Tongue (tissue), 1 donor: ENCODE measurements at regions not wholly inside any gene's neighbourhood (a gene's known extent, or its start where the extent isn't known, plus 50 kb on each side); places are given as distances from the start of the nearest gene placed in this dataset.
A peak's percentile ranks its signal among the peaks of the same experiment; 100 is the strongest.
"Not testable (repeated sequence)": the region's sequence is repeated elsewhere in the genome, so short reads cannot be mapped to it uniquely, and the experiment has no call there.

Experiments used
- DNase-seq: peaks from one replicate; pipeline ENCODE4 v3.0.0-alpha.2; 2015

GRCh38 chr4:132383571-132384199 lies 765.4 kb upstream of the PCDH10 start:
- no peak for DNase-seq

DNA sequence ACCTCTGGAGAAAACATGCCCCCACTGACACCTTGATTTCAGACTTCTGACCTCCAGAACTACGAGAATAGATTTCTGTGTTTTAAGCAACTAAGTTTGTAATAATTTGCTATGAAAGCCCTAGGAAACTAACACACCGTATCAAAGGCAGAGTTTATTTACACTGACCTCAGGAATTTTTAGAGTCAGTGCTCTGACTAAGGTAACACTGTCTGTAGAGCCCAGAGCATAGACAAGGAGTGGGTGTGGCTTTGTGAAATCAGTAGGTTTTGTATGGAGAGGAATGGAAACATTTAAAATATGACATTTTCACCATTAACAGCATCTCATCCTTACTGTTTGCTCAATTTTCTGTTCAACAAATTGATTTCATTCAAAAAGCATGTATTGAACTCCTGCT lies 764.4 kb upstream of the PCDH10 start:
- DNase-seq, result no peak

DNA sequence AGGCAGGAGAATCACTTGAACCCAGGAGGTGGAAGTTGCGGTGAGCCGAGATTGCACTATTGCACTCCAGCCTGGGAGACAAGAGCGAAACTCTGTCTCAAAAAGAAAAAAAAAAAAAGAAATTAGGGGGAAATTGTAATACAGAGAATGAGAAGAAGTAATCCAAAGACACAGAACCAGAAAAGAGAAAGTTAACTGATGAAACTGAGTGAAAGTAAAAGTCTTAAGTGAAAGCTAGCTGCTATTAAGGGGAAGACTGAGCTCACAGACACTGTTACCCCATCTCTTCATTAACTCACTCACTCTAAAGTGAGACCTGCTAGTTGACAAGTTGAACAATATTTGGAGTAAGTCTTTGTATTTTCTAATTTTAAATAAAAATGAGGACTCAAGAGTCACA lies 763.0 kb upstream of the PCDH10 start:
- DNase-seq, result no peak

GRCh38 chr4:132387060-132387459 lies 762.0 kb upstream of the PCDH10 start:
- no peak for DNase-seq

DNA sequence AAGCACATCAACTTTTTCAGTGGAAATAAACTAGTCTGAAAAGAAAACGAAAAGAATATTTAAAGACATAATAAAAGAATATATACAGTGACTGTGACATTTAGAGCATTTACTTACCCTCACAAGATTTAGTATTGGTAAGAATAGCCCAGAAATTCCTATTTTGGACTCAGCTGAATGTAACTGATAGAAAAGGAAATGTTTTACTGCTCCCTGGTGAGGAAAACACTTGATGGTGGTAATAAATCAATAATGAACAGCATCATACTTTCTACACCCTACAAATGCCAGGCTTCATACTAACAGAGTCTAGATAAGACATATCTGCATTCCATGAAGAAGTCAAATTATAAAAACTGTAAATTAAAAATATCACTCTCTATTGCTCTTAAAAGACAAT lies 753.5 kb upstream of the PCDH10 start:
- DNase-seq, result no peak

GRCh38 chr4:132396636-132397035 lies 752.5 kb upstream of the PCDH10 start:
- DNase-seq, result no peak

DNA sequence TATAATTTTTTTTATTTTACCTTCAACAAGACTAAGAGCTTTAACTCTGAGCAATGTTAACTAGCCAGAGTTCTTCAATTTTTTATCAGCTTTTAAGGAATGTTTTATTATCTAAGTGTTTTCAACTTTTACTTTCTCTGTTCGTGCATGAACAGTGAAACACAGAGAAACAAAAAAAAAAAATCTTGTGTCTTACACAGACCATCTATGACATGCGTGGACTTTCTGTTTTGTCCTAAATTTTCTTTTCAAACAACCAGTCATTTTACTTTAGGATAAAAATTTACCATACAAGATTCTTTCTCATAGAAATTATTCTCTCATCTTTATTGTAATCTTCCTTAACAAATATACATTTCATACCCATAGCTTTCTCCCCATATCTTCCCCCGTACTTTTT lies 731.9 kb upstream of the PCDH10 start:
- no peak for DNase-seq

DNA sequence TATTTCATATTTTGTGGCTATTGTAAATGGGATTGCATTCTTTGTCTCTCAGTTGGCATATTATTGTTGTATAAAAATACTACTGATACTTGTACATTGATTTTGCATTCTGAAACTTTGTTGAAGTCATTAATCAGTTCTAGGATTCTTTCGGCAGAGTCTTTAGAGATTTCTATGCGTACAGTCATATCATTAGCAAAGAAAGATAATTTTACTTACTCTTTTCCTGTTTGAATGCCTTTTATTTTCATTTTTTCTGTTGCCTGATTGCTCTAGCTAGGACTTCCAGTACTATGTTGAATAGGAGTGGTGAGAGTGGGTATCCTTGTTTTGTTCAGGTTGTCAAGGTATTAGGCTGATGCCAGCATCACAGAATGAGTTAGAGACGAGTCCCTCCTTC lies 722.0 kb upstream of the PCDH10 start:
- no peak for DNase-seq

GRCh38 chr4:132437117-132437516 lies 712.0 kb upstream of the PCDH10 start:
- DNase-seq, result no peak

DNA sequence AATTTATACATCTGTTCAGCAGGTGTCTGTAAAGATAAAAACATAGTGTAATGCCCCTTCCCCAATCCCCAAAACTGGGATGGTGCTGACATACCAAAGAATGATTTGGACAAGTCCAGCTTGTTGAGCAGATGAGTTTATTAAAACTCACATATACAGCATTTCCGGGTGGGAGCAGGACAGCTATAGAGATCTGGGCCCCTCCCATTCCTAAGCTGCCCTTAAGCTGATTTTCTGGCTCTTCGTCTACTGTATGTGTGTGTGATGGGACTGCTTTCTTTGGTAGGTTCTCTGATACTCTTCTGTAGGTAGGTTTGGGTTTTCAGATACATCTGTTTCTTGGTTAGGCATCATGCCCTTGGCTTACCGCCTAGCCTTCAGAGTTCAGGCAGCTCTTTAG lies 703.7 kb upstream of the PCDH10 start:
- DNase-seq, result no peak

GRCh38 chr4:132457987-132458386 lies 691.1 kb upstream of the PCDH10 start:
- not testable (repeated sequence) for DNase-seq

DNA sequence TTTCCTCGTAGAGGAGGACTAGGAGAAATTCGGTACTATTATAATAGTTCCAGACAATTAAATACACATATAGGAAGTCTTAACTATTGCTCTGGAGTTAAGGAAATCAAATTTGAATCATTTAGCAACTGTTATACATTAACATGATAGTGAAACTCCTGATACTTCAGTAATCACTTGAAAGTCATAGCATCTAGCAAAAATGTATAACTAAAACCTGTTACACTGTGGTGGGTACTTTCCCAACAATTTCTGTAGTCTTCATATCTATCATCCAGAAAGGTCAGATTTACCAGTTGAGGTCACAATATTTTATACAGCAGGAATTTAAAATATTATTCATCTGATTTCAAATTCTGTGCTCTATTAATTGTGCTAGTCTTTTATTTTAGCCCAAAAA lies 669.6 kb upstream of the PCDH10 start:
- DNase-seq, result no peak

DNA sequence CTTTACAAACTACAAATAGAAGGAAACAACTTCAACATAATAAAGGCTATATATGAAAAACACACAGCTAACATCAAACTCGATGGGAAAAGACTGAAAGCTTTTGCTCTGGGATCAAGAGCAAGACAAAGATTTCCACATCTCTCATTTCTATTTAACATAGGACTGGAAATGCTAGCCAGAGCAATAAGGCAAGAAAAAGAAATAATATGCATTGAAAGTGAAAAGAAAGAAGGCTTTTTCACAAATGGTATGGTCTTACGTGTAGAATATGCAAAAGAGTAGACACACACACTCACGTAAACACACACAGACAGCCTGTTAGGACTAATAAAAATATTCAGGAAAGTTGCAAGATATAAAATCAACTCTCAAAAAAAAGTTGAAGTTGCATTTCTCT lies 660.5 kb upstream of the PCDH10 start:
- DNase-seq, result no peak

DNA sequence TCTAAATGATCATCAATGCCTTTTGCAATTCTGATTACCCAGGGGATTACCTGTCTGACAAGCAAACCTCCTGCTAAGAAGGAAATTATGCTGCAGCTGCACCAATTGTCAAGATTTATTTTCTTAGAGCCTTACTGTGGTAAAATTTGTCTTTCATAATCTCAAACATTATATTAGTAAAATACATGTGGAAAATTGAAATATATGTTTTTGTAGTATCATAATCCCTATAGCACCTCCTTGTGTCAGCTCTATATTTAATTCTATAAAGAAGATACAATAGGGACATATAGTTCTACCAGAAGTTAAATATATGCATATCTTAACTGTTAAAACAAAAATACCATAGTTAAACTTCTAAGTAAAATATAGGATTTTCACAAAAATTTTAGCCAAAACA lies 655.6 kb upstream of the PCDH10 start:
- no peak for DNase-seq

GRCh38 chr4:132495267-132495812 lies 653.8 kb upstream of the PCDH10 start:
- DNase-seq, result not testable (repeated sequence)

DNA sequence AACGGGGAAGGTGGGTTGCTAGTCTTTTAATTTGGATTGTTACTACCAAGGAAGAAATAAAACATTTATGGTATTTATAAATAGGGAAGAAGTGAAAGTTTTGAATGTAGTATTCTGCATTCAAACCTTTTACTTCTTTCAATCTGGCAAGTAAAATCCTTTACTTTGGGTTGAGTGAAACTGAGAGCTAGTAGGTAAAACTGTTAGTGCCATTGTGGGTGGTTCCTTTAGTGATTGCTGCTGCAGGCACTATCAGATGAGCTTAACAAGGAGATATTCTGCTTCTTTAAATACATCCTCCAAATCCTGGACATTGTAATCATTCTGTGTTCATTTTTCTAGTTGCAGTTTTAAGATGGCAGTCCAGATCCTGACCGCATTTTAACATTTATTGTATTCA lies 650.9 kb upstream of the PCDH10 start:
- no peak for DNase-seq

DNA sequence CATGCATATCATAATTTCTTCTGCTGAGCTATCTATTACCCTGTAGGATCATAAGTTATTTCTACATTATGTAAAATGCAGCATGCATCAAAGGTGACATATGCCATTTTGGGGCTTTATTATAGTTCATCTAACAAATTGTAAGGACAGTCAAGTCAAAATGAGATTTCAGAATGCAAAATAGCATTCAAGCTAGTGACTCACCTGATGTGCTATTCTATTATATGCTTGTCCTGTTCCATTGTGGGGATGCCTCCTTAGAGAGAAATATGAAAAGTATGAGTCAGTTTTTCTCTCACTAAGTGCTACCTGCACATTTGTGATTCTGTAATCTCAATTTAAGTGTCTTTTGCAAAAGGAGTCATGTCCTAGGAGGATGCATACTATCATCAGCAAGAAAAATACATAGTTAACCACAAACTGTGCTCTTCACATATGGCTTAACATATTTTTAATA lies 647.0 kb upstream of the PCDH10 start:
- no peak for DNase-seq

- no peak for DNase-seq
These were observed 644.7 kb upstream of the PCDH10 start for GRCh38 chr4:132504438-132504837.

DNA sequence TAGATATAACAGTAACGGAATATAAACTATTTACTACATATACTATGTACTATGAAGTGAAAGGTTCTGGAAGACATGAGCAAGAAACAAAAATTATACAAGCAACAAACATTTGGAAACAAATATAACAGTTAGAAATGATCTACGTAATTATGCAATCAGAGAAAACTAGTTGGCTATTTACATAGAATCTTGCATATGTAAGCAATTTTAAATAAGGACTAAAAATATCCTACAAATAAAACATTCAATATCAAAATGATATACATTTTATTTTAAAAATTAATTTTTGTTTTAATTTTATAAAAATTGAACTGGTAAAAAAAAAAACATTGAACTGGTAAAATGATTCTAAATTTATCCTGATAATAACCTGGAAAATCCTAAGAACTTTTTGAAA lies 642.5 kb upstream of the PCDH10 start:
- no peak for DNase-seq

GRCh38 chr4:132513491-132513890 lies 635.6 kb upstream of the PCDH10 start:
- no peak for DNase-seq

GRCh38 chr4:132526652-132527051 lies 622.4 kb upstream of the PCDH10 start:
- no peak for DNase-seq

GRCh38 chr4:132527817-132528216 lies 621.3 kb upstream of the PCDH10 start:
- DNase-seq, result no peak

- DNase-seq, result peak; percentile 38
These were observed 618.2 kb upstream of the PCDH10 start for GRCh38 chr4:132530861-132531260.

GRCh38 chr4:132540268-132540667 lies 608.8 kb upstream of the PCDH10 start:
- DNase-seq, result no peak

DNA sequence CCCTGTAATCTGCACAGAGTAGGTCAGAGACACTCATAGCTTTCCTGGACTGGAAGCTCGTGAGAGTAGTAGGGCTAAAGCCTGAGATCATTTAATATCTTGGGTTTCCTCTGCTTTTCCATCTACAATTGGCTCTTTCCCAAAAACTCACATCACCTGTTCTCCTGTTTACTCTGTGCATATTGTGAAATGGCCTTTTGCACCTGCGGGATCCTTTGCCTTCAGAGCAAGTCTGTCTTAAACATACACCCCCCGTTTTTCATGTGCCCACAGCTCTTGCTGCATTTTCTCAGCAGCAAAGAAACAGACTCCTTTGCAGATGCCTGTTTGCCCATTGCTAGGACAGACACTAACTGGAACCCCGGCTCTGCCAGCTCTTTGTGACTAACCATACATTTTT lies 608.3 kb upstream of the PCDH10 start:
- no peak for DNase-seq
